HG02973 (cell line): ENCODE measurements at regions not wholly inside any gene's neighbourhood (a gene's known extent, or its start where the extent isn't known, plus 50 kb on each side); places are given as distances from the start of the nearest gene placed in this dataset.

Experiments
- ATAC-seq: cut with Tn5 transposase; IDR thresholded peaks from one replicate; pipeline ENCODE4 v1.9.1; 2021; ENCODE audit warnings: moderate library complexity; ENCODE audit not compliant: unreplicated experiment

DNA sequence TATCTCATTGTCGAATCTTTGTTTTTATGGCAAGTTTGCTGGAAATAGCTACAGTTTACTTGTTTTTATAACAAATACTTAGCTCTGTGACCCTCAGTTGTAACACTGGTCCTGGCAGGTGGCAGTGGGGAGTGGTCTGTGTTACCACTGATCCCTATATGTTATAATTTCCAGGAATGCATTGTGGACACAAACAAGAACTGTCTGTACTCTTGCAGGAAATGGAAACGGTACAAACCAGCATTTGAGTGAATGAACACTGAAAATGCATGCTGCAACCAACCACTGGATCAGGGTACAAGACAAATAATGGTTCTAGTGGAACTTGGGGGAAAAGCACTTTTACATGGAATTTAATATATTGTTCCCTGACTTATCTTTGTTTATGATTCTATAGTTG, 66.5 kb upstream of the PJA2 start:
- no peak for ATAC-seq

DNA sequence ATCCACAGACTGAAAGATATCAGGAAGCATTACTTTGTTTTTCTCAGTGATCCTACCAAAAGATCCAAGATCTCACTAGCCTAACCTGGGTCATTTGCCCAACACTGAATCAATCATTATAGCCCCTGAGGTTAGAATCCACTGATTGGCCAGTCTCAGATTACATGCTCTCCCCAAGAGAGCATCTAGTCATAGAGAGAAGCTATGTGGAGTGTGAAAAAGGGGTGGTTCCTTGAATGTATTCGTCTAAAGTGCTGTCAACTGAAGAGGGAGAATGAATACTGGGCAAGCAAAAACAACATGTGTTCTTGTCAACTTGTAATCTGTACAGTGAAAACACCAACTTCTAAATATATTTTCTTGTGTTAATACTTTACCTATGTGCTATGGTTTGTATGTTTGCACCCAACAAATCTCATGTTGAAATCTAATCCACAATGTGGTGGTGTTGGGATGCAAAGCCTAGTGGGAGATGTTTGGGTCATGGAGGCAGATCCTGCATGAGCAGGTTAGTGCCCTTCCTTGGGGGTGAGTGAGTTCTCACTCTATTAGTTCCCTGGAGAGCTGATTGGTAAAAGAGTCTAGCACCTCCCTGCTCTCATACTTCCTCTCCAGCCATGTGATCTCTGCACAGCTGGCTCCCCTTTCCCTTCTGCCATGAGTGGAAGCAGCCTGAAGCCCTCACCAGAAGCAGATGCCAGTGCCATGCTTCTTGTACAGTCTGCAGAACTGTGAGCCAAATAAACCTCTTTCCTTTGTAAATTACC, 60.3 kb upstream of the PJA2 start:
- no peak for ATAC-seq

GRCh38 chr5:109468737-109469420, 59.1 kb upstream of the PJA2 start:
- peak; percentile 95 for ATAC-seq

DNA sequence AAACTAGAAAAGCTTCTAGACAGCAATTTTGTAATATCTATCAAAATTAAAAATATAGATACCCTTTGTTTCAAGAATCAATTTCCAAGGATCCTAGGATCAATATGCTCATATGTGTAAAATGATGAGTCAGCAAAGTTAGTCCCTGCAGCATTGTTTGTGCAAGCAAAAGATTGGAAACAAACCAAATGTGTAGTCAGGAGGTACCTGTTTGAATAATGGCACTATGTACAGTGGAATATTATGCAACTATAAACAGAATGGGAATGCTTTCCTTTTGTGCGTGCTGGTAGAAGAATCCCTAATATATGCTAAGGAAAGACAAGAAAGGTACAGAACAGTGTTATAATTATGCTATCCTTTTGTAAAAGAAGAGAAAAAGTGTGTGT, 58.5 kb upstream of the PJA2 start:
- no peak for ATAC-seq

DNA sequence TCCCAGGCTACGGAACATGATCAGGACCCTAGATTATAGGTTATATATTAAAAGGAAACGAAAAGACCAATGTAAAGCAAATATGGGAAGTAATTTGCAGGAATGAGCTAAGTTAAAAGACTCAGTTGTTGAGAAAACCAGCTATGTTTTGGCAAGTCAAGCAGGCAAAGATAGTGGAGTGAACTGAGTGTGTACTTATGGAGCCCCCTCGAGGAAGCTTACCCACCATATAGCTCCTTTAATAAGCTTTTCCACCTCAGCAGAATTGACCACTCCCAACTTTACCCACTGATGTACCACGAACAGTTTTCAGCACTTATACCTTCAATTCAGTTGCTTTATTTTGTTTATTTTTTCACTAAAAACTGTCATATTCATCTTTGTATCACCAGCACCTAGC, 57.3 kb upstream of the PJA2 start:
- ATAC-seq: no peak
